Brain microvascular endothelial cell (primary cell): ENCODE measurements at regions not wholly inside any gene's neighbourhood (a gene's known extent, or its start where the extent isn't known, plus 50 kb on each side); places are given as distances from the start of the nearest gene placed in this dataset.

ENCODE experiments used
- DNase-seq: peaks from one replicate; pipeline ENCODE4 v3.0.0-alpha.2; 2020
- H3K27ac ChIP-seq: fragments of 250-450 bp; sonication (Bioruptor Pico); 2 replicates; pipeline ENCODE4 v1.5.1; 2020; ENCODE audit warnings: mild to moderate bottlenecking, moderate library complexity
- H3K27me3 ChIP-seq: fragments of 250-450 bp; sonication (Bioruptor Pico); replicated peaks from 2 replicates; pipeline ENCODE4 v1.5.1; 2020; ENCODE audit warnings: mild to moderate bottlenecking
- H3K36me3 ChIP-seq: fragments of 250-450 bp; sonication (Bioruptor Pico); replicated peaks from 2 replicates; pipeline ENCODE4 v1.5.1; 2020; ENCODE audit warnings: mild to moderate bottlenecking
- H3K4me3 ChIP-seq: 2 replicates; pipeline ENCODE4 v1.5.1; 2011; ENCODE audit warnings: low read depth, mild to moderate bottlenecking, control low read depth, low read length, moderate library complexity
- in situ Hi-C: cut with HindIII; loops from 2 replicates; pipeline ENCODE4 v1.10.0; 2017; ENCODE audit warnings: low sequenced_read_pairs, low pct_ligation_motif_present
- TF ChIP-seq, protein P1 (sequence below): IDR thresholded peaks from 2 replicates; pipeline ENCODE4 v1.5.1; 2011; ENCODE audit warnings: low read depth, mild to moderate bottlenecking, moderate library complexity, low read length, control low read depth, inconsistent platforms; ENCODE audit errors: missing control alignments

DNA sequence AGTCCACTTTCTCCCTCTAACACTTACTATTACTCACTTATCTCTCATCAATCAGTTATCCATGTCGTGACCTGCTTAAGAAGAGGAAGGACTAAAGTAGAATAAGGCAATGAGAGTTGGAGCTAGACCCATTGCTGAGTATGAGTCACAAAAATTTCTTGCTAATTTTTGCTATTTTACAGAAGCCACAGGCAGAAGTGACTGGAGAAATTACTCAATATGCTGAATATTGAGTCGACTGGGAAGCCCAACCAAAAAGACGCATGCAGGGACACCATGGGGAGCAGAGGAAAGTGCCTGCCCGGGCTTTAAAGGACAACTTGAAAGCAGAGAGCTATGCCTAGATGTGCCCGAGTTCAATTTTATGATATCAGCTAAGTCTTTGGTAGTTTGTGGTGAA, 115.4 kb upstream of the FOXG1 start:
- Histone ChIP-seq H3K4me3 (no peak overlapping the region), H3K36me3 (no peaks in the 10 kb centered on the region), H3K27me3 (no peaks in the 10 kb centered on the region), H3K27ac (peak overlapping the region; percentile 34)
- DNase-seq: peak; percentile 9
- in situ Hi-C loops: no loop called here
- TF ChIP-seq, protein P1, sequence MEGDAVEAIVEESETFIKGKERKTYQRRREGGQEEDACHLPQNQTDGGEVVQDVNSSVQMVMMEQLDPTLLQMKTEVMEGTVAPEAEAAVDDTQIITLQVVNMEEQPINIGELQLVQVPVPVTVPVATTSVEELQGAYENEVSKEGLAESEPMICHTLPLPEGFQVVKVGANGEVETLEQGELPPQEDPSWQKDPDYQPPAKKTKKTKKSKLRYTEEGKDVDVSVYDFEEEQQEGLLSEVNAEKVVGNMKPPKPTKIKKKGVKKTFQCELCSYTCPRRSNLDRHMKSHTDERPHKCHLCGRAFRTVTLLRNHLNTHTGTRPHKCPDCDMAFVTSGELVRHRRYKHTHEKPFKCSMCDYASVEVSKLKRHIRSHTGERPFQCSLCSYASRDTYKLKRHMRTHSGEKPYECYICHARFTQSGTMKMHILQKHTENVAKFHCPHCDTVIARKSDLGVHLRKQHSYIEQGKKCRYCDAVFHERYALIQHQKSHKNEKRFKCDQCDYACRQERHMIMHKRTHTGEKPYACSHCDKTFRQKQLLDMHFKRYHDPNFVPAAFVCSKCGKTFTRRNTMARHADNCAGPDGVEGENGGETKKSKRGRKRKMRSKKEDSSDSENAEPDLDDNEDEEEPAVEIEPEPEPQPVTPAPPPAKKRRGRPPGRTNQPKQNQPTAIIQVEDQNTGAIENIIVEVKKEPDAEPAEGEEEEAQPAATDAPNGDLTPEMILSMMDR: no peak

DNA sequence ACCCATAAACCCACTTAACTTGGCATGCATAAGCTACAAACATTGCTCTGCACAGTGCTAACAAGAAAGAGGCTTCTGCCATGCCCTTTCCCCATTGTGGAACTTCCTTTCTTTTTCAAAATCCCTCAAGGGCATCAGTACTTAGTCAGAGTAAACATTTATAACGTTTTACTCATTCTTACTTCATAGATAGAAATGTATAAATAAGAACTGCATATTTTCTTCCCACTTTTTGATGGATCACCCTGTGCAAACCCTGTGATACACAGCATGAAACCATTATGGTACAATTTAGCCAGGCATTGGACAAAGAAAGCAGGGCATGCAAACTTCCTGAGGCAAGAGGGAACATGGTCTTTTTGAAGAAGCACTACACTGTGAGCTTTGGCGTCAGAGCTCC, 113.8 kb upstream of the FOXG1 start:
- DNase-seq: no peak
- Histone ChIP-seq H3K4me3 (no peak overlapping the region), H3K27me3 (no peaks in the 10 kb centered on the region), H3K36me3 (no peaks in the 10 kb centered on the region), H3K27ac (no peak overlapping the region)
- in situ Hi-C loops: no loop called here
- TF ChIP-seq, protein P1: no peak

DNA sequence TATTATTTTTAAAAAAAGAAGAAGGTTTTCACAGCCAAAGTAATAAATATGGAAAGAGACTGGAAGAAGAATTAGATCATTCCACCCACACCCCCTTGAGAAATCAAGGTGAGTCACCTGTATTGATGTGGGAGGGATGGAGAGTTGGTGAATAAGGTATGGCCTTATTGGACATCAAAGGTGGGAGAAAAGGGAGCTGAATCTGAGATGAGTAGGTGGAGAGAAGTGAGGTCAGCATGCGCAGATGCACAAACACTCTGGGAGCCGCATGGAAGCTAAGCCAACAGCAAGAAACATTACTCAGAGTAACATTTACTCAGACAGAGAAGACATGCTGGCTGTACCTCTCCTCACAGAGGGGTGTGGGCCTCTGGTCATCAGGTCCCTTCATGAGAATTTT, 113.1 kb upstream of the FOXG1 start:
- Histone ChIP-seq H3K4me3 (no peak overlapping the region), H3K27me3 (no peaks in the 10 kb centered on the region), H3K27ac (no peak overlapping the region), H3K36me3 (no peaks in the 10 kb centered on the region)
- TF ChIP-seq, protein P1: no peak
- in situ Hi-C loops: no loop called here
- no peak for DNase-seq

DNA sequence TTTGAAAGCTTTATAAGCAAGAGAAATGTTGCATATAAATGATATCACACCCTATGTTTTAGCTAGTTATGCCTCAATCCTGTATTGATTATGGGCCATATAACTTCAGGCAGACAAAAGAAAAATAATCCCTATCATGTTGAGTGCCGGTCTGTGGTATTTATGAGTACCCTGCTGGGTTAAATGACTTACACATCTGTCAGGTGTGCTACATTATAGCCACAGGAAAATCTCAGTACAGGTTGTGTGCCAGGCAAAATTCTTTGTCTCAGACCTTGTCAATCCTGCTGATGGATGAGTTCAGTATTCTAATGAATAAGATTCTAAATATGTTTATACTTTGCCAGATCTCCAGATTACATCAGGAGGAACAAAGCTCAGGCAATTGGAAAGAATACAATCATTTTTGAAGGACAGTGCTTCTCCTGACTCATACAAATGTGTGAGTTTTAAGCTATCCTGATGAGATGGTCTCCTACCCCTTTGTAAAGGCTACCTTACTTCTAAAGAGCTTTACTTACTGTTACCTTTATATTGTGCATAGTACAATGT, 109.8 kb upstream of the FOXG1 start:
- in situ Hi-C loops: no loop called here
- no peaks in the 10 kb centered on the region for H3K36me3 ChIP-seq

DNA sequence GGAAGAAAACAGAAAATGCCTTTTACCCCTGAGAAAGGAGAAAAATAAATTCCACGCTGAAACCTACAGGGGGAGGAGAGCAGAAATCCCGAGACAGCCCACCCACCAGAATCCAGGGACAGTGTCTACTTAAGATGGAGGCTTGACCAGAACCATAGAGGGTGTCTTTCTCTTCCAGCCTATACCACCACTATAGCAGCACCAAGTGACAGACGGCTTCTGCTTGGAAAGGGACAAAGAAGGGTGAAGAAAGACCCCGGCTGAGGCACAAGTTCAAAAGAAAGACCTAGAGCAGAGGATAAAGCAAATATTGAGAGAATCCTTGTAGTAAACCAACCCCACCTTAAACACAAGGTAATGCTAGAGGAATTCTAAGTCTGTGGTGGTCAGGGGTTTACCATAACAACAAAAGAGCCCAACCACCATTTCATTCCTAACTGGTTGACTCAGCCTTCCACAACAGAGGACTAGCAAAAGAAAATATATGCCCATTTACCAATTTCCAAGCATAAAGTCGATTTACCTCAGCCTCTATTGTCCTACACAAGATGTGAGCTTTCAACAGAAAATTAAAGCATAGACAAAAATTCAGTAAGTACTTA, 105.3 kb upstream of the FOXG1 start:
- H3K4me3 ChIP-seq: no peak overlapping the region
- no peaks in the 10 kb centered on the region for H3K36me3 ChIP-seq
- in situ Hi-C loops: no loop called here
- H3K27me3 ChIP-seq: no peaks in the 10 kb centered on the region
- peak overlapping the region; percentile 15 for H3K27ac ChIP-seq
- peak; percentile 59 for DNase-seq
- TF ChIP-seq, protein P1: no peak

More for the DNA sequence above, 109.8 kb upstream of the FOXG1 start:
- Histone ChIP-seq H3K27ac (no peak overlapping the region), H3K4me3 (no peak overlapping the region), H3K27me3 (no peaks in the 10 kb centered on the region)
- no peak for DNase-seq
- TF ChIP-seq, protein P1: no peak

DNA sequence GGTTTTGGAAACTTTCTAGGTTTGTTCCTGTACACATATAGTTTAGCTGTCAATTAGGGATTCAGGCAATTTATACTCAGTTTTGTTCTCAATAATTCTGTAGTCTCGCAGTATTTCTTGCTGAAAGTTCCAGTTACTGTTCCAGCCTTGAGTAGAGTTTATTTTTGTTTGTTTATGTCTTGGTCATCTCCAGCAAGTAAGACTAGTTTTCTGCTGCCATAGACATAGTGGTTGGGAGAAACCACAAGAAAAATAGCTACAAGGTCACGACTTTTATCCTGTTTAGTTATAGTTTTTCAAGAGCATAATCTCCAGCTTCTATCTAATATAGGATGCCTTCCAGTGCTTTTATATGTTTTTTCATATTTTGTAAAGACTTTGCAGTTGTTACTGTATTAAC, 99.6 kb upstream of the FOXG1 start:
- H3K4me3 ChIP-seq: no peak overlapping the region
- H3K27me3 ChIP-seq: no peaks in the 10 kb centered on the region
- in situ Hi-C loops: no loop called here
- DNase-seq: no peak
- TF ChIP-seq, protein P1: no peak
- no peaks in the 10 kb centered on the region for H3K36me3 ChIP-seq
- H3K27ac ChIP-seq: no peak overlapping the region
